ENCODE measurements at regions not wholly inside any gene's neighbourhood (a gene's known extent, or its start where the extent isn't known, plus 50 kb on each side); places are given as distances from the start of the nearest gene placed in this dataset.

DNA sequence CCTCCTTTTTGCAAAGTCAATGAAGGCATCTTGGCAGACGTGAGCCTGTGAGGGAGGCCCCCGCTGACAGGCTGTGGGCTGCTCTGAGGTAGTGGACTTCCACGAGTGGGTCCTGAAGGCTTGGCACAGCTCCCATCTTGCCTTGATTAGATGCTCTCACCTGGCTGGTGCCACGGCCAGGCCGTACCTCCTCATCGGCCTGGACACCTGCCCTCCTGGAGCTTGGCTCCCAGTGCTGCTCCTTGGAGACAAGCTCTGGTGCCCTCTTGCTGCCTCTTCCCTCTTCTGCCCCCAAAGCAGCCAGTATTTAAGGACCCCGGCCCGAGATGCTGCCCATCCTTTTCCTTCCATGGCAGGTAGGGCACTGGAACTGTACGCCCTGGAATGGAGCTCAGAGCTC, 93.5 kb downstream of the ERMARD start:
- Histone ChIP-seq H3K27me3 (no peaks in the 10 kb centered on the region), H3K9me3 (no peaks in the 10 kb centered on the region), H3K4me3 (no peak overlapping the region), H3K4me1 (no peaks in the 10 kb centered on the region), H3K27ac (no peak overlapping the region), H3K36me3 (replicated peaks in 1 of 2; ENCODE audit: insufficient read depth in 1 of 2, low read depth in 2 of 2) (no peaks in the 10 kb centered on the region)
- 53 to 66% methylated on average over 9 of the region's 9 CpGs for WGBS, 2 donors
- no peak for ATAC-seq
- DNase-seq = no peak
- intact Hi-C loops (cut with DNase I) = no loop called here
- TF ChIP-seq POLR2A (IDR thresholded peaks at IDR 0.05) (no peak), CTCF (IDR thresholded peaks at IDR 0.05) (no peak)

- 55 to 60% methylated on average over 6 of the region's 6 CpGs for WGBS, 2 donors
- ATAC-seq = no peak
Measured at GRCh38 chr6:169843991-169844390, 92.6 kb downstream of the ERMARD start.

DNA sequence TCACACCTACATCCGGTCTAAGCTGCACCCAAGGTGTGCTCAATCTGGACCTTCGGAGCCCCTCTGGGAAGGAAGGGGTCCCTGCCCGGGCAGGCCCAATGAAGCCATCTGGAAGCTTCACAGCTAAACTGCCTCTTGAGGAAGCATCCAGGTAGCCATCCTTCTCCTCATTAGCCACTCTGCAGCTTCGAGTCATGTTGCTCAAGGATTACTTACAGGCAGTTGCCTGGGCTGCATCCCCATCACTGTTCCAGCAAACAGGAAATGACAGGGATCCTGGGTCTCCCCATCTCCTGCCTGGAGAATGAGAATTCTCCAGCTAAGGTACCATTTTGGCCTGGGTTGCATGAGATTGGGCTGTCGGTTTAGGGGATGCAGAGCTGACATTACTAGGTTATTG, 91.7 kb downstream of the ERMARD start:
- H3K27ac ChIP-seq = no peak overlapping the region
- H3K27me3 ChIP-seq = no peaks in the 10 kb centered on the region
- 79 to 85% methylated on average over 4 to 5 of the region's 5 CpGs for WGBS, 2 donors
- no peak for DNase-seq
- H3K4me3 ChIP-seq = no peak overlapping the region
- TF ChIP-seq CTCF (IDR thresholded peaks at IDR 0.05) (no peak), POLR2A (IDR thresholded peaks at IDR 0.05) (no peak)
- no peaks in the 10 kb centered on the region for H3K9me3 ChIP-seq
- H3K4me1 ChIP-seq = no peaks in the 10 kb centered on the region
- no peaks in the 10 kb centered on the region for H3K36me3 ChIP-seq (replicated peaks in 1 of 2; ENCODE audit: insufficient read depth in 1 of 2, low read depth in 2 of 2)
- no peak for ATAC-seq
- intact Hi-C loops (cut with DNase I) = no loop called here

More at GRCh38 chr6:169843991-169844390, 92.6 kb downstream of the ERMARD start:
- intact Hi-C loops (cut with DNase I) = no loop called here
- TF ChIP-seq CTCF (IDR thresholded peaks at IDR 0.05) (no peak), POLR2A (IDR thresholded peaks at IDR 0.05) (no peak)
- Histone ChIP-seq H3K4me3 (no peak overlapping the region), H3K27me3 (no peaks in the 10 kb centered on the region), H3K27ac (no peak overlapping the region), H3K36me3 (replicated peaks in 1 of 2; ENCODE audit: insufficient read depth in 1 of 2, low read depth in 2 of 2) (no peaks in the 10 kb centered on the region), H3K4me1 (no peaks in the 10 kb centered on the region), H3K9me3 (no peaks in the 10 kb centered on the region)
- no peak for DNase-seq

- no peak for ATAC-seq
- Histone ChIP-seq H3K4me3 (no peak overlapping the region), H3K27ac (no peak overlapping the region), H3K4me1 (no peaks in the 10 kb centered on the region), H3K36me3 (replicated peaks in 1 of 2; ENCODE audit: insufficient read depth in 1 of 2, low read depth in 2 of 2) (no peaks in the 10 kb centered on the region), H3K9me3 (no peaks in the 10 kb centered on the region), H3K27me3 (no peaks in the 10 kb centered on the region)
- TF ChIP-seq CTCF (IDR thresholded peaks at IDR 0.05) = no peak
- no peak for TF ChIP-seq POLR2A (IDR thresholded peaks at IDR 0.05)
- intact Hi-C loops (cut with DNase I) = no loop called here
- WGBS, 2 donors = 85 to 87% methylated on average over 13 of the region's 13 CpGs
- DNase-seq = no peak
Measured at GRCh38 chr6:169841907-169842606, 90.6 kb downstream of the ERMARD start.

DNA sequence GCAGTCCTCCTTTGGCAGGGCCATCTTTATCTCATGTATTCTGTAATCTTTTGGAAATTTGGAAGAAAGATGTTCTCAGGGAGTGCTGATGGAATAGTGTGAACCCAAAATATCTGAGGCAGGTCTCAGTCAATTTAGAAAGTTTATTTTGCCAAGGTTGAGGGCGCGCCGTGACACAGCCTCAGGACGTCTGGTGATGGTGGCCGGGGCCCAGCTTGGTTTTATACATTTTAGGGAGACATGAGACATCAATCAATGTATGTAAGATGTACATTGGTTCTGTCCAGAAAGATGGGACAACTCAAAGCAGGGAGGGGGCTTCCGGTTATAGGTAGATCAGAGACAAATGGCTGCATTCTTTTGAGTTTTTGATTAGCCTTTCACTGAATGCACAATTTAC, 89.8 kb downstream of the ERMARD start:
- Histone ChIP-seq H3K27me3 (no peaks in the 10 kb centered on the region), H3K9me3 (no peaks in the 10 kb centered on the region), H3K27ac (no peak overlapping the region), H3K36me3 (replicated peaks in 1 of 2; ENCODE audit: insufficient read depth in 1 of 2, low read depth in 2 of 2) (no peaks in the 10 kb centered on the region), H3K4me1 (no peaks in the 10 kb centered on the region), H3K4me3 (no peak overlapping the region)
- intact Hi-C loops (cut with DNase I) = no loop called here
- DNase-seq = no peak
- TF ChIP-seq CTCF (IDR thresholded peaks at IDR 0.05) (no peak), POLR2A (IDR thresholded peaks at IDR 0.05) (no peak)
- ATAC-seq = no peak
- 93 to 96% methylated on average over 6 of the region's 6 CpGs for WGBS, 2 donors

Measured in body of pancreas (tissue), 4 donors.